Fibroblast of lung (primary cell): ENCODE measurements at regions not wholly inside any gene's neighbourhood (a gene's known extent, or its start where the extent isn't known, plus 50 kb on each side); places are given as distances from the start of the nearest gene placed in this dataset.

Experiments
- DNase-seq, 2 donors: peaks; one replicate each; pipeline versions ENCODE4 v3.0.0 to v3.0.0-alpha.2; 2010; ENCODE audit warnings: low read depth in 2 of 2
- H2AFZ ChIP-seq: 2 replicates; pipeline ENCODE4 v1.5.1; 2012; ENCODE audit warnings: low read length, control low read depth, inconsistent platforms
- H3K27ac ChIP-seq: 2 replicates; pipeline ENCODE4 v1.5.1; 2011; ENCODE audit warnings: low read length, control low read depth; ENCODE audit not compliant: insufficient read depth
- H3K27me3 ChIP-seq: 2 replicates; pipeline ENCODE4 v1.5.1; 2011; ENCODE audit warnings: mild to moderate bottlenecking, low read length; ENCODE audit not compliant: control insufficient read depth, insufficient read depth
- H3K36me3 ChIP-seq: 2 replicates; pipeline ENCODE4 v1.5.1; 2011; ENCODE audit warnings: low read length; ENCODE audit not compliant: control insufficient read depth, insufficient read depth
- H3K4me1 ChIP-seq: 2 replicates; pipeline ENCODE4 v1.5.1; 2011; ENCODE audit warnings: low read length; ENCODE audit not compliant: control insufficient read depth, insufficient read depth; ENCODE audit errors: extremely low read depth
- H3K4me2 ChIP-seq: 2 replicates; pipeline ENCODE4 v1.5.1; 2011; ENCODE audit warnings: low read length, control low read depth; ENCODE audit not compliant: insufficient read depth; ENCODE audit errors: extremely low read depth
- H3K4me3 ChIP-seq, 4 experiments: fragments of 200-600 bp in 1 of 4; sonication (generic) in 1 of 4; replicated peaks in 1 of 4; 2 replicates each; pipeline ENCODE4 v1.5.1; 2011 to 2016; ENCODE audit warnings: low read length in 4 of 4, low read depth in 3 of 4, mild to moderate bottlenecking in 3 of 4, control low read depth in 2 of 4, inconsistent platforms in 1 of 4, mixed read lengths in 1 of 4; ENCODE audit not compliant: insufficient read depth in 1 of 4; ENCODE audit errors: control extremely low read depth in 1 of 4
- H3K79me2 ChIP-seq: 2 replicates; pipeline ENCODE4 v1.5.1; 2012; ENCODE audit warnings: mild to moderate bottlenecking, low read length, inconsistent platforms; ENCODE audit not compliant: control insufficient read depth, insufficient read depth
- H3K9ac ChIP-seq: 2 replicates; pipeline ENCODE4 v1.5.1; 2011; ENCODE audit warnings: mild to moderate bottlenecking, low read length, control low read depth; ENCODE audit not compliant: insufficient read depth
- H3K9me3 ChIP-seq: 2 replicates; pipeline ENCODE4 v1.5.1; 2012; ENCODE audit warnings: low read depth, low read length; ENCODE audit not compliant: control insufficient read depth, insufficient read depth
- H4K20me1 ChIP-seq: 2 replicates; pipeline ENCODE4 v1.5.1; 2011; ENCODE audit warnings: low read length; ENCODE audit not compliant: control insufficient read depth, insufficient read depth; ENCODE audit errors: extremely low read depth
- CTCF ChIP-seq, 2 donors: IDR thresholded peaks in 1 of 2; conservative IDR thresholded peaks in 1 of 2; 1 replicate in 1 of 2; 2 replicates in 1 of 2; pipeline ENCODE4 v1.5.1; 2011 to 2012; ENCODE audit warnings: low read length in 2 of 2, control low read depth in 1 of 2, inconsistent platforms in 1 of 2, low read depth in 1 of 2, mild to moderate bottlenecking in 1 of 2
- EZH2 ChIP-seq: IDR thresholded peaks from 2 replicates; pipeline ENCODE4 v1.5.1; 2012; ENCODE audit warnings: low read length, control low read depth, mild to moderate bottlenecking; ENCODE audit errors: missing control alignments

GRCh38 chr10:4198216-4198615 lies 413.2 kb upstream of the KLF6 start:
- peak in 1 of 2 donors; percentile 23 for DNase-seq
- Histone ChIP-seq H4K20me1 (no peaks in the 10 kb centered on the region), H3K4me3 (no peak overlapping the region), H3K9ac (no peak overlapping the region), H3K9me3 (no peaks in the 10 kb centered on the region), H3K27ac (no peak overlapping the region), H3K79me2 (no peaks in the 10 kb centered on the region), H3K36me3 (no peaks in the 10 kb centered on the region), H3K27me3 (no peaks in the 10 kb centered on the region), H3K4me2 (no peak overlapping the region), H2AFZ (no peak overlapping the region), H3K4me1 (no peaks in the 10 kb centered on the region)
- no peak for TF ChIP-seq CTCF (conservative IDR thresholded peaks at IDR 0.05 in 1 of 2, IDR thresholded peaks at IDR 0.05 in 1 of 2; ENCODE audit: low read depth in 1 of 2, low read length in 2 of 2)
- TF ChIP-seq EZH2, result no peak

DNA sequence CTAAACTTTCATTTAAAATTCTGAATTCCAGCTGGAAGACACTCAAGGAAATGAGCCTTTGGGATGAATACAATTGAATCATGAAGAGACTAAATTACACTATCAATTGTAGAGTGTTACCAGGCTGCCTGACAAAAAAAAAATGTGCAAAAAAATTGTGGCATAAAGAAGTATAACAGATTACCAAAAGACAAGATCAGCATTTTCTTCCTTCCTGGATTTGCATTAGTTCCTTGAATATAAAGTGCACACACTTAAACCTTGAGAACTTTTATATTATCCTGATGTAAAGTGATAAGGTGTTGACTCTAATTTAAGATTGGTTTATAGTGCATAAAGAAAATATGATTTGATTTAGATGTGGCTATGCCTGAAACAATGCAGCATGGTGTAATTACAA lies 412.7 kb upstream of the KLF6 start:
- Histone ChIP-seq H3K9me3 (no peaks in the 10 kb centered on the region), H3K4me2 (no peak overlapping the region), H4K20me1 (no peaks in the 10 kb centered on the region), H2AFZ (no peak overlapping the region), H3K9ac (no peak overlapping the region), H3K27ac (no peak overlapping the region), H3K27me3 (no peaks in the 10 kb centered on the region), H3K79me2 (no peaks in the 10 kb centered on the region), H3K36me3 (no peaks in the 10 kb centered on the region), H3K4me1 (no peaks in the 10 kb centered on the region), H3K4me3 (no peak overlapping the region)
- DNase-seq, result no peak
- TF ChIP-seq CTCF (conservative IDR thresholded peaks at IDR 0.05 in 1 of 2, IDR thresholded peaks at IDR 0.05 in 1 of 2; ENCODE audit: low read depth in 1 of 2, low read length in 2 of 2) (no peak), EZH2 (no peak)

DNA sequence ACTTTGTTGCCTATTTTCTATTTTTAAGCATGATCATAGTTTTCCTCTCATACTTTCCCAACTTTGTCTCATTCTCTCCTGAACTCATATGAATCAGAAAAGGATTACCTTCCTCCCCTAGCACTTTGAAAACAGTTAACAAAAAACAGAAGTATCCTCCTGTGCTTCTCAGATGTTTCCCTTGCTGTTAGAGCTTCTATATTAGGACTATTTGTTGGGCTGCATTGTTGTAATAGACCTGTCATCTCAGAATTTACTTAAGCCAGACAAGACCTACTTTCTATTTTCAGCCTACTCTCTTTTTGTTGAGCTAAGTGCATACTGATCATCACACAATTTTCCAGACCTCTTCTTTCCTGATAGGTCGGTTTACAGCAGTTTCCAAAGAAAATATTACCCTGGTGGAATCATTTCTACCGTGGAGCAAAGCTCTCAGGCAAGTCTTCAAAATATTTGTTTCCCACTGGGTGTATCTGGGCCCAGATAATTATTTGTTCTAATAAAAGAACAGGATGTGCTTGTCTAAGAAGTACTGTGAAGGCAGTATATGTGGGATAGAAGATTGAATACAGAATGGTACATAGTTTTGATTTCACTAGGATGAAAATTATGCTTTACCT lies 411.9 kb upstream of the KLF6 start:
- Histone ChIP-seq H3K4me3 (no peak overlapping the region), H3K4me2 (no peak overlapping the region), H3K27ac (no peak overlapping the region), H3K9me3 (no peaks in the 10 kb centered on the region), H3K4me1 (no peaks in the 10 kb centered on the region), H3K79me2 (no peaks in the 10 kb centered on the region), H3K36me3 (no peaks in the 10 kb centered on the region), H2AFZ (no peak overlapping the region), H4K20me1 (no peaks in the 10 kb centered on the region), H3K9ac (no peak overlapping the region), H3K27me3 (no peaks in the 10 kb centered on the region)
- TF ChIP-seq EZH2 (no peak), CTCF (conservative IDR thresholded peaks at IDR 0.05 in 1 of 2, IDR thresholded peaks at IDR 0.05 in 1 of 2; ENCODE audit: low read depth in 1 of 2, low read length in 2 of 2) (no peak)
- peak in 1 of 2 donors; percentile 33 for DNase-seq
